Upper lobe of left lung (tissue), 6 donors: ENCODE measurements at regions not wholly inside any gene's neighbourhood (a gene's known extent, or its start where the extent isn't known, plus 50 kb on each side); places are given as distances from the start of the nearest gene placed in this dataset.

Experiments
- ATAC-seq, 2 donors: fragments of 200-7000 bp; cut with Tn5 transposase; one replicate each; pipeline ENCODE4 v1.9.1; 2022; ENCODE audit warnings: mild to moderate bottlenecking in 2 of 2, moderate library complexity in 2 of 2; ENCODE audit not compliant: low FRiP score in 2 of 2
- DNase-seq, 2 donors: peaks; one replicate each; pipeline ENCODE4 v3.0.0-alpha.2; 2019 to 2020
- H3K27ac ChIP-seq, 4 donors: fragments of 200-600 bp; sonication (generic); one replicate each; pipeline ENCODE4 v1.5.1; 2016 to 2019
- H3K27me3 ChIP-seq, 4 donors: fragments of 200-600 bp; sonication (generic); one replicate each; pipeline ENCODE4 v1.5.1; 2017 to 2019
- H3K36me3 ChIP-seq, 4 donors: fragments of 200-600 bp; sonication (generic); one replicate each; pipeline ENCODE4 v1.5.1; 2016 to 2019
- H3K4me1 ChIP-seq, 4 donors: fragments of 200-600 bp; sonication (generic); one replicate each; pipeline ENCODE4 v1.5.1; 2018 to 2019
- H3K4me3 ChIP-seq, 4 donors: fragments of 200-600 bp; sonication (generic); one replicate each; pipeline ENCODE4 v1.5.1; 2017 to 2019; ENCODE audit warnings: mild to moderate bottlenecking in 2 of 4, moderate library complexity in 1 of 4
- H3K9me3 ChIP-seq, 4 donors: fragments of 200-600 bp; sonication (generic); one replicate each; pipeline ENCODE4 v1.5.1; 2018 to 2019
- CTCF ChIP-seq, 6 experiments: fragments of 450-650 bp in 4 of 6; fragments of 200-600 bp in 2 of 6; sonication (generic) in 2 of 6; IDR thresholded peaks; one replicate each; pipeline ENCODE4 v1.5.1; 2016 to 2019; ENCODE audit warnings: antibody characterized with exemption in 6 of 6
- EP300 ChIP-seq, 4 donors: sonication (generic); formaldehyde crosslinking; IDR thresholded peaks; one replicate each; pipeline ENCODE4 v1.5.1; 2017; ENCODE audit warnings: antibody characterized with exemption in 4 of 4, control low read depth in 2 of 4
- POLR2A ChIP-seq, 4 donors: fragments of 450-650 bp; IDR thresholded peaks; one replicate each; pipeline ENCODE4 v1.5.1; 2016 to 2017; ENCODE audit warnings: antibody characterized with exemption in 4 of 4, mild to moderate bottlenecking in 2 of 4
- POLR2AphosphoS5 ChIP-seq, 2 donors: sonication (generic); formaldehyde crosslinking; IDR thresholded peaks; one replicate each; pipeline ENCODE4 v1.5.1; 2017; ENCODE audit warnings: antibody characterized with exemption in 2 of 2
- WGBS, 2 donors: methylation state at CpG; one replicate each; pipeline ENCODE4 v1.1.5; 2017 to 2018; 5-methylcytosine and 5-hydroxymethylcytosine counted together
- donor health status: DM: no; HTN: no; CAD: no; lungs with moderate emphysema.
- donor health status: DM: no; HTN: yes; CAD: no; lungs with severe emphysema.

GRCh38 chr2:7241041-7241745 lies 324.0 kb downstream of the RNF144A start:
- Histone ChIP-seq H3K27me3 (no peaks in the 10 kb centered on the region), H3K4me1 (no peaks in the 10 kb centered on the region), H3K4me3 (no peak overlapping the region), H3K27ac (no peak overlapping the region), H3K9me3 (no peaks in the 10 kb centered on the region), H3K36me3 (no peaks in the 10 kb centered on the region)
- no peak for TF ChIP-seq CTCF (IDR thresholded peaks at IDR 0.05)
- TF ChIP-seq POLR2A (IDR thresholded peaks at IDR 0.05), result no peak
- no peak for TF ChIP-seq POLR2AphosphoS5 (IDR thresholded peaks at IDR 0.05)
- TF ChIP-seq EP300 (IDR thresholded peaks at IDR 0.05), result no peak
- no peak for ATAC-seq
- DNase-seq, result no peak
- whole genome bisulfite sequencing, 2 donors, result 87 to 92% methylated on average over 4 of the region's 4 CpGs

GRCh38 chr2:7242189-7242867 lies 325.1 kb downstream of the RNF144A start:
- ATAC-seq, result peak in 1 of 2 donors; percentile 46
- no peak overlapping the region for H3K27ac ChIP-seq
- TF ChIP-seq EP300 (IDR thresholded peaks at IDR 0.05), result no peak
- no peak for TF ChIP-seq POLR2A (IDR thresholded peaks at IDR 0.05)
- TF ChIP-seq CTCF (IDR thresholded peaks at IDR 0.05), result no peak
- no peak for TF ChIP-seq POLR2AphosphoS5 (IDR thresholded peaks at IDR 0.05)

GRCh38 chr2:7243276-7243675 lies 326.1 kb downstream of the RNF144A start:
- Histone ChIP-seq H3K4me1 (no peaks in the 10 kb centered on the region), H3K27me3 (no peaks in the 10 kb centered on the region), H3K4me3 (no peak overlapping the region), H3K9me3 (no peaks in the 10 kb centered on the region), H3K27ac (no peak overlapping the region), H3K36me3 (no peaks in the 10 kb centered on the region)
- ATAC-seq, result peak in 1 of 2 donors; percentile 51
- DNase-seq, result no peak
- WGBS, 2 donors, result 56 to 66% methylated on average over 4 of the region's 4 CpGs
- TF ChIP-seq POLR2A (IDR thresholded peaks at IDR 0.05) (no peak), CTCF (IDR thresholded peaks at IDR 0.05) (no peak), POLR2AphosphoS5 (IDR thresholded peaks at IDR 0.05) (no peak), EP300 (IDR thresholded peaks at IDR 0.05) (no peak)

More at GRCh38 chr2:7242189-7242867, 325.1 kb downstream of the RNF144A start:
- Histone ChIP-seq H3K4me1 (no peaks in the 10 kb centered on the region), H3K27me3 (no peaks in the 10 kb centered on the region), H3K36me3 (no peaks in the 10 kb centered on the region), H3K9me3 (no peaks in the 10 kb centered on the region), H3K4me3 (no peak overlapping the region)
- no peak for DNase-seq
- WGBS, 2 donors, result 77 to 88% methylated on average over 5 of the region's 5 CpGs

- H3K27me3 ChIP-seq, result no peaks in the 10 kb centered on the region
- 88 to 89% methylated on average over 5 of the region's 5 CpGs for WGBS, 2 donors
- H3K36me3 ChIP-seq, result no peaks in the 10 kb centered on the region
- no peak overlapping the region for H3K27ac ChIP-seq
- TF ChIP-seq POLR2A (IDR thresholded peaks at IDR 0.05) (no peak), EP300 (IDR thresholded peaks at IDR 0.05) (no peak), POLR2AphosphoS5 (IDR thresholded peaks at IDR 0.05) (no peak), CTCF (IDR thresholded peaks at IDR 0.05) (no peak)
- no peaks in the 10 kb centered on the region for H3K4me1 ChIP-seq
- ATAC-seq (no peak), DNase-seq (no peak)
- H3K9me3 ChIP-seq, result no peaks in the 10 kb centered on the region
- no peak overlapping the region for H3K4me3 ChIP-seq
Observed at GRCh38 chr2:7256377-7256776, 339.2 kb downstream of the RNF144A start.
